Liver (tissue), 8 donors: ENCODE measurements at regions not wholly inside any gene's neighbourhood (a gene's known extent, or its start where the extent isn't known, plus 50 kb on each side); places are given as distances from the start of the nearest gene placed in this dataset.

Source experiments
- DNase-seq: peaks from one replicate; pipeline ENCODE4 v3.0.0-alpha.2; 2017; ENCODE audit warnings: low spot score
- H3K27ac ChIP-seq, 2 donors: one replicate each; pipeline ENCODE4 v1.7.0; 2013; ENCODE audit warnings: inconsistent platforms in 2 of 2, low read length in 2 of 2, control low read depth in 1 of 2, low read depth in 1 of 2, mild to moderate bottlenecking in 1 of 2
- H3K27me3 ChIP-seq, 4 donors: one replicate each; pipeline versions ENCODE4 v1.6.1 to v1.7.0; 2013; ENCODE audit warnings: low read length in 3 of 4, inconsistent platforms in 1 of 4, mild to moderate bottlenecking in 1 of 4, moderate library complexity in 1 of 4; ENCODE audit not compliant: control insufficient read depth in 4 of 4, insufficient read depth in 4 of 4
- H3K36me3 ChIP-seq, 4 donors: one replicate each; pipeline versions ENCODE4 v1.6.1 to v1.7.0; 2013; ENCODE audit warnings: low read length in 3 of 4, mild to moderate bottlenecking in 3 of 4, low read depth in 1 of 4, moderate library complexity in 1 of 4; ENCODE audit not compliant: control insufficient read depth in 4 of 4, insufficient read depth in 3 of 4
- H3K4me1 ChIP-seq, 4 donors: one replicate each; pipeline versions ENCODE4 v1.6.1 to v1.7.0; 2013; ENCODE audit warnings: low read length in 3 of 4, mild to moderate bottlenecking in 3 of 4, moderate library complexity in 1 of 4; ENCODE audit not compliant: control insufficient read depth in 4 of 4, insufficient read depth in 4 of 4
- H3K4me3 ChIP-seq, 3 donors: one replicate each; pipeline versions ENCODE4 v1.6.1 to v1.7.0; 2013; ENCODE audit warnings: low read length in 3 of 3, control low read depth in 1 of 3, low read depth in 1 of 3, mild to moderate bottlenecking in 1 of 3
- H3K9ac ChIP-seq, 2 donors: one replicate each; pipeline ENCODE4 v1.7.0; 2013; ENCODE audit warnings: low read length in 2 of 2, mild to moderate bottlenecking in 2 of 2, moderate library complexity in 2 of 2, control low read depth in 1 of 2, low read depth in 1 of 2
- H3K9me3 ChIP-seq, 4 donors: one replicate each; pipeline versions ENCODE4 v1.6.1 to v1.7.0; 2013; ENCODE audit warnings: low read length in 3 of 4; ENCODE audit not compliant: control insufficient read depth in 4 of 4
- CTCF ChIP-seq: fragments of 150-350 bp; IDR thresholded peaks from 2 replicates; pipeline ENCODE4 v1.5.1; 2017; ENCODE audit warnings: improper control_type of control experiment, low read depth, low read length; ENCODE audit not compliant: missing input control
- FOXA1 ChIP-seq: IDR thresholded peaks from 2 replicates; pipeline ENCODE4 v1.6.1; 2016; ENCODE audit warnings: antibody characterized with exemption
- GABPA ChIP-seq, 2 donors: IDR thresholded peaks in 1 of 2; conservative IDR thresholded peaks in 1 of 2; 2 replicates each; pipeline ENCODE4 v1.6.1; 2016; ENCODE audit warnings: antibody characterized with exemption in 2 of 2, mild to moderate bottlenecking in 1 of 2, moderate library complexity in 1 of 2
- HNF4A ChIP-seq, 2 donors: conservative IDR thresholded peaks; 2 replicates each; pipeline ENCODE4 v1.6.1; 2016; ENCODE audit warnings: antibody characterized with exemption in 2 of 2, mild to moderate bottlenecking in 2 of 2
- HNF4G ChIP-seq: IDR thresholded peaks from 2 replicates; pipeline ENCODE4 v1.6.1; 2016; ENCODE audit warnings: antibody characterized with exemption
- JUND ChIP-seq, 2 donors: IDR thresholded peaks; 2 replicates each; pipeline ENCODE4 v1.6.1; 2016; ENCODE audit warnings: antibody characterized with exemption in 2 of 2
- MAX ChIP-seq: IDR thresholded peaks from 2 replicates; pipeline ENCODE4 v1.6.1; 2016; ENCODE audit warnings: antibody characterized with exemption
- RAD21 ChIP-seq, 2 donors: IDR thresholded peaks; 2 replicates each; pipeline ENCODE4 v1.6.1; 2016; ENCODE audit warnings: antibody characterized with exemption in 2 of 2, mild to moderate bottlenecking in 2 of 2
- RXRA ChIP-seq, 2 donors: IDR thresholded peaks; 2 replicates each; pipeline ENCODE4 v1.6.1; 2017 to 2018; ENCODE audit warnings: antibody characterized with exemption in 2 of 2, mild to moderate bottlenecking in 1 of 2
- YY1 ChIP-seq: IDR thresholded peaks from 2 replicates; pipeline ENCODE4 v1.6.1; 2016; ENCODE audit warnings: antibody characterized with exemption, mild to moderate bottlenecking
- WGBS: extraction: QIAGEN DNeasy Blood & Tissue Kit; methylation state at CpG from one replicate; pipeline ENCODE4 v1.1.7; 2013; 5-methylcytosine and 5-hydroxymethylcytosine counted together
- TF ChIP-seq, protein P1 (sequence below): IDR thresholded peaks from 2 replicates; pipeline ENCODE4 v1.6.1; 2016; ENCODE audit warnings: antibody characterized with exemption
- donor health status: healthy.
- donor health status: healthy.
- donor health status: healthy.
- donor health status: healthy.
- donor health status: healthy.

- no peak overlapping the region for H3K9ac ChIP-seq
- no peaks in the 10 kb centered on the region for H3K36me3 ChIP-seq
- no peak overlapping the region for H3K4me3 ChIP-seq
- H3K27ac ChIP-seq = no peak overlapping the region
- H3K27me3 ChIP-seq = no peaks in the 10 kb centered on the region
- DNase-seq = no peak
- TF ChIP-seq RAD21 (IDR thresholded peaks at IDR 0.05) (no peak), RXRA (IDR thresholded peaks at IDR 0.05) (no peak), HNF4G (no peak), FOXA1 (no peak), JUND (IDR thresholded peaks at IDR 0.05) (no peak), MAX (no peak), GABPA (IDR thresholded peaks at IDR 0.05 in 1 of 2, conservative IDR thresholded peaks at IDR 0.05 in 1 of 2) (no peak)
- no peaks in the 10 kb centered on the region for H3K4me1 ChIP-seq
- WGBS = 80% methylated on average over 1 of the region's 1 CpG
- peaks cover 0 to 4% (median under 1%) of the 10 kb centered on the region in 4 donors for H3K9me3 ChIP-seq
These were observed 390.4 kb downstream of the KLF5 start for GRCh38 chr13:73449252-73449651.

GRCh38 chr13:73440296-73440895 lies 381.6 kb downstream of the KLF5 start:
- no peak for TF ChIP-seq FOXA1
- TF ChIP-seq, protein P1, sequence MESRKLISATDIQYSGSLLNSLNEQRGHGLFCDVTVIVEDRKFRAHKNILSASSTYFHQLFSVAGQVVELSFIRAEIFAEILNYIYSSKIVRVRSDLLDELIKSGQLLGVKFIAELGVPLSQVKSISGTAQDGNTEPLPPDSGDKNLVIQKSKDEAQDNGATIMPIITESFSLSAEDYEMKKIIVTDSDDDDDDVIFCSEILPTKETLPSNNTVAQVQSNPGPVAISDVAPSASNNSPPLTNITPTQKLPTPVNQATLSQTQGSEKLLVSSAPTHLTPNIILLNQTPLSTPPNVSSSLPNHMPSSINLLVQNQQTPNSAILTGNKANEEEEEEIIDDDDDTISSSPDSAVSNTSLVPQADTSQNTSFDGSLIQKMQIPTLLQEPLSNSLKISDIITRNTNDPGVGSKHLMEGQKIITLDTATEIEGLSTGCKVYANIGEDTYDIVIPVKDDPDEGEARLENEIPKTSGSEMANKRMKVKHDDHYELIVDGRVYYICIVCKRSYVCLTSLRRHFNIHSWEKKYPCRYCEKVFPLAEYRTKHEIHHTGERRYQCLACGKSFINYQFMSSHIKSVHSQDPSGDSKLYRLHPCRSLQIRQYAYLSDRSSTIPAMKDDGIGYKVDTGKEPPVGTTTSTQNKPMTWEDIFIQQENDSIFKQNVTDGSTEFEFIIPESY = no peak
- Histone ChIP-seq H3K9ac (no peak overlapping the region), H3K4me1 (no peaks in the 10 kb centered on the region), H3K27me3 (no peaks in the 10 kb centered on the region), H3K36me3 (no peaks in the 10 kb centered on the region), H3K9me3 (peaks cover 8 to 32% (median 13%) of the 10 kb centered on the region in 4 donors), H3K4me3 (peak overlapping the region in 1 of 3 donors; percentile 35), H3K27ac (no peak overlapping the region)
- 92% methylated on average over 3 of the region's 3 CpGs for WGBS
- DNase-seq = no peak

- Histone ChIP-seq H3K4me1 (no peaks in the 10 kb centered on the region), H3K36me3 (no peaks in the 10 kb centered on the region), H3K9ac (no peak overlapping the region), H3K27ac (no peak overlapping the region), H3K4me3 (no peak overlapping the region), H3K27me3 (no peaks in the 10 kb centered on the region), H3K9me3 (peaks cover 0 to 7% (median 2%) of the 10 kb centered on the region in 4 donors)
- TF ChIP-seq HNF4A (conservative IDR thresholded peaks at IDR 0.05) = no peak
- TF ChIP-seq YY1 = no peak
- no peak for TF ChIP-seq GABPA (IDR thresholded peaks at IDR 0.05 in 1 of 2, conservative IDR thresholded peaks at IDR 0.05 in 1 of 2)
- DNase-seq = no peak
- WGBS = 83% methylated on average over 2 of the region's 2 CpGs
These were observed 375.1 kb downstream of the KLF5 start for GRCh38 chr13:73433890-73434289.

DNA sequence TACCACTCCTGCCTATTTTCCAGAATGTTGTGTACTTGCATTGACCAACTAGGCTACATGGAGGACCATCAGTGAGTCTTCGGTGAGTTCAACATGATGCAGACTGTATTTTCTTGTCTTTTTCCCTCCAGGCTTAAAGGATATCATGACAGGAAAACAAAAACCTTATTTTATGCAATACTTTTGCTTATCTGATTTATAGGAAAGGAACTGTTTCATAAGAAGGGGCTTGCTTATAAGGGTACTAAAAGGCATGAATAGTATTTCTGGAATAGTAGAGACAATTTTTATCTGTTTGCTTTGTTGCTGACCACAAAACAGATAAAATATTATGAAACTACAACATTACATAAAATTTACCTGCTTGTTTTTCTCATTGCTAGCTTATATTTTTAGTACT lies 374.7 kb downstream of the KLF5 start:
- Histone ChIP-seq H3K9ac (no peak overlapping the region), H3K27me3 (no peaks in the 10 kb centered on the region), H3K27ac (no peak overlapping the region), H3K9me3 (peaks cover 0 to 7% (median 2%) of the 10 kb centered on the region in 4 donors), H3K36me3 (no peaks in the 10 kb centered on the region), H3K4me3 (no peak overlapping the region), H3K4me1 (no peaks in the 10 kb centered on the region)
- 72% methylated on average over 1 of the region's 1 CpG for WGBS
- TF ChIP-seq CTCF (no peak), GABPA (IDR thresholded peaks at IDR 0.05 in 1 of 2, conservative IDR thresholded peaks at IDR 0.05 in 1 of 2) (no peak), HNF4G (no peak)
- DNase-seq = no peak
